Transverse colon (tissue), 4 donors: ENCODE measurements at regions not wholly inside any gene's neighbourhood (a gene's known extent, or its start where the extent isn't known, plus 50 kb on each side); places are given as distances from the start of the nearest gene placed in this dataset.
"Not testable (repeated sequence)": the region's sequence is repeated elsewhere in the genome, so short reads cannot be mapped to it uniquely, and the experiment has no call there.

Source experiments
- DNase-seq: peaks from one replicate; pipeline ENCODE4 v3.0.0-alpha.2; 2019
- H3K27ac ChIP-seq, 4 donors: fragments of 200-600 bp; sonication (generic); 2 replicates each; pipeline ENCODE4 v1.5.1; 2016 to 2018; ENCODE audit warnings: inconsistent platforms in 4 of 4
- H3K27me3 ChIP-seq: fragments of 200-600 bp; sonication (generic); 2 replicates; pipeline ENCODE4 v1.5.1; 2017; ENCODE audit warnings: inconsistent platforms
- H3K36me3 ChIP-seq, 4 donors: fragments of 200-600 bp; sonication (generic); 2 replicates each; pipeline ENCODE4 v1.5.1; 2017 to 2019; ENCODE audit warnings: inconsistent platforms in 4 of 4
- H3K4me1 ChIP-seq, 4 donors: fragments of 200-600 bp; sonication (generic); 2 replicates each; pipeline ENCODE4 v1.5.1; 2017 to 2020; ENCODE audit warnings: inconsistent platforms in 4 of 4
- H3K4me3 ChIP-seq, 4 donors: fragments of 200-600 bp; sonication (generic); 1 replicate in 1 of 4; 2 replicates in 3 of 4; pipeline versions ENCODE4 v1.5.1 to v1.6.1; 2017 to 2019; ENCODE audit warnings: inconsistent platforms in 4 of 4
- H3K9me3 ChIP-seq, 2 donors: fragments of 200-600 bp; sonication (generic); 2 replicates each; pipeline ENCODE4 v1.5.1; 2017 to 2019; ENCODE audit warnings: inconsistent platforms in 2 of 2
- EP300 ChIP-seq: sonication (generic); formaldehyde crosslinking; IDR thresholded peaks from one replicate; pipeline ENCODE4 v1.6.1; 2017; ENCODE audit warnings: antibody characterized with exemption, low read depth
- POLR2A ChIP-seq: fragments of 450-650 bp; IDR thresholded peaks from one replicate; pipeline ENCODE4 v1.6.1; 2016; ENCODE audit warnings: antibody characterized with exemption, mild to moderate bottlenecking, moderate library complexity
- POLR2AphosphoS5 ChIP-seq, 3 donors: sonication (generic); formaldehyde crosslinking; IDR thresholded peaks; one replicate each; pipeline ENCODE4 v1.6.1; 2016; ENCODE audit warnings: antibody characterized with exemption in 3 of 3
- WGBS, 2 donors: methylation state at CpG; one replicate each; pipeline ENCODE4 v1.1.5; 2018; ENCODE audit warnings: low coverage in 1 of 2; 5-methylcytosine and 5-hydroxymethylcytosine counted together
- in situ Hi-C, 4 donors: fragments of 200-750 bp; cut with MboI; loops; one replicate each; pipeline versions ENCODE4 v1.15.0 to v1.15.1; 2017; ENCODE audit warnings: low sequenced_read_pairs in 3 of 4, low pct_ligation_motif_present in 1 of 4, low pct_unique_long_range_greater_than_20kb in 1 of 4
- intact Hi-C: fragments of 100-400 bp; cut with DNase I; formaldehyde crosslinking; loops from one replicate; pipeline ENCODE4 v1.15.1; 2023; ENCODE audit warnings: low total_unique reads
- TF ChIP-seq, protein P1 (sequence below), 5 experiments: fragments of 200-600 bp in 3 of 5; fragments of 450-650 bp in 2 of 5; sonication (generic) in 3 of 5; IDR thresholded peaks; 1 replicate in 2 of 5; 2 replicates in 3 of 5; pipeline ENCODE4 v1.5.1; 2016 to 2017; ENCODE audit warnings: antibody characterized with exemption in 5 of 5, inconsistent platforms in 3 of 5, mild to moderate bottlenecking in 2 of 5, moderate library complexity in 1 of 5

DNA sequence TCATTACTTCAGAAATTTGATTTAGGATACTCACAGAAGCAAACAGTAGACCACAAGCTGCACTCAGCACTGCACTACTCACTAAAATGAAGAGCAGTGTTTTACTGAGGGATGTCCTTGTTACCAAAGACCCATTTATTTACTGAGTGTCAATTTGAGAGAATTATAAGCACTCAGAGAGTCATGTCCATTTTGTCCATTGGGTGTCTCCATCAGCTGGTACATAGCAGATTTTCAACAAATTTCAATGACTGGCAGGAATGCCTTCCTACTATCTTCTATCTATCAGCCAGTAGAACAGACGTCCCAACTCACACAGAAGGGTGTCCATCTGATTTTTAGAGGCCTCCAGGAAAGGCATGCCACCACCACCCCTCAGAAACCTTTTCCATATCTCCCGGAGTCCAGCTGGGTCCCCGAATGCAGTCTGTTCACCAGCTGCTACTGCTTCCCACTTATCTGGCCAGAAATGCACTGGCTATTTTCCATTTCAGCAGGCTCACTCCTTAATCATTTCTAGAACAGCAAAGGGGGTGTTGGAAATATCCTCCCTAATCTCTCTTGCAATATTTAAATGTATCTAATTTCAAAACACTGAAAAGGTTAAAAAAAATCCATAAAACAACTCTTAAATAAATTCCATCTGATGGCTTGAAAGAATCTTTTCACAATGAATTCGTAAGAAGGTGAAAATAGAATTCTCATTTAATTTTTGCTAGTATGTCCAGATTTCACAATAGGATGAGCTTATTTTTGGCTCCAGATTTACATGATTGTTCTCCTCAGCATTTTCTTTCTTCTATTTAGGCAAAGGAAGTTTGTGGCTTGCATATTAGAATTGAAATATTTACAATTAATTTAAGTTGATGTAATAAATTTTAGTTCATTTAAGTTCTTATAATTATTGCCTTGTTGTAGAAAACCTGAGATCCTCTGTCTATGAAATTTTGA lies 1164.0 kb upstream of the CELF2 start:
- peaks cover 9 to 13% of the 10 kb centered on the region in 2 donors for H3K9me3 ChIP-seq
- in situ Hi-C loops: no loop called here
- H3K27me3 ChIP-seq: no peaks in the 10 kb centered on the region
- no peak for DNase-seq
- intact Hi-C loops: no loop called here
- 55 to 65% methylated on average over 3 to 4 of the region's 4 CpGs for WGBS, 2 donors
- TF ChIP-seq POLR2A (no peak), POLR2AphosphoS5 (IDR thresholded peaks at IDR 0.05) (no peak), EP300 (no peak)
- TF ChIP-seq, protein P1, sequence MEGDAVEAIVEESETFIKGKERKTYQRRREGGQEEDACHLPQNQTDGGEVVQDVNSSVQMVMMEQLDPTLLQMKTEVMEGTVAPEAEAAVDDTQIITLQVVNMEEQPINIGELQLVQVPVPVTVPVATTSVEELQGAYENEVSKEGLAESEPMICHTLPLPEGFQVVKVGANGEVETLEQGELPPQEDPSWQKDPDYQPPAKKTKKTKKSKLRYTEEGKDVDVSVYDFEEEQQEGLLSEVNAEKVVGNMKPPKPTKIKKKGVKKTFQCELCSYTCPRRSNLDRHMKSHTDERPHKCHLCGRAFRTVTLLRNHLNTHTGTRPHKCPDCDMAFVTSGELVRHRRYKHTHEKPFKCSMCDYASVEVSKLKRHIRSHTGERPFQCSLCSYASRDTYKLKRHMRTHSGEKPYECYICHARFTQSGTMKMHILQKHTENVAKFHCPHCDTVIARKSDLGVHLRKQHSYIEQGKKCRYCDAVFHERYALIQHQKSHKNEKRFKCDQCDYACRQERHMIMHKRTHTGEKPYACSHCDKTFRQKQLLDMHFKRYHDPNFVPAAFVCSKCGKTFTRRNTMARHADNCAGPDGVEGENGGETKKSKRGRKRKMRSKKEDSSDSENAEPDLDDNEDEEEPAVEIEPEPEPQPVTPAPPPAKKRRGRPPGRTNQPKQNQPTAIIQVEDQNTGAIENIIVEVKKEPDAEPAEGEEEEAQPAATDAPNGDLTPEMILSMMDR (IDR thresholded peaks at IDR 0.05): no peak
- H3K36me3 ChIP-seq: no peaks in the 10 kb centered on the region
- no peaks in the 10 kb centered on the region for H3K4me1 ChIP-seq
- H3K4me3 ChIP-seq: no peak overlapping the region
- no peak overlapping the region for H3K27ac ChIP-seq

DNA sequence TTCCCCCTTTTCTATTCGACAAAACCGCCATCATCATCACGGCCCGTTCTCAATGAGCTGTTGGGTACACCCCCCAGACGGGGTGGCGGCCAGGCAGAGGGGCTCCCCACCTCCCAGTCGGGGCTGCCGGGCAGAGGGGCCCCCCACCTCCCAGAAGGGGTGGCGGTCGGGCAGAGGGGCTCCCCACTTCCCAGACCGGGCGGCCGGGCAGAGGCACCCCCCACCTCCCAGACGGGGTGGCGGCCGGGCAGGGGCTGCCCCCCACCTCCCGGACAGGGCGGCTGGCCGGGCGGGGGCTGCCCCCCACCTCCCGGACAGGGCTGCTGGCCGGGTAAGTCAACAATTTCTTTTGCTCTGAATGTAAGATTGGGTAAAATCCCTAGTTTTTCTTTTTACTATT lies 1162.2 kb upstream of the CELF2 start:
- H3K27me3 ChIP-seq, H3K27ac ChIP-seq, DNase-seq, H3K36me3 ChIP-seq, H3K4me1 ChIP-seq, intact Hi-C loops, in situ Hi-C loops, H3K4me3 ChIP-seq: not testable (repeated sequence)
- peaks cover 9 to 13% of the 10 kb centered on the region in 2 donors for H3K9me3 ChIP-seq
- WGBS, 2 donors: 86 to 95% methylated on average over 2 to 18 of the region's 22 CpGs

DNA sequence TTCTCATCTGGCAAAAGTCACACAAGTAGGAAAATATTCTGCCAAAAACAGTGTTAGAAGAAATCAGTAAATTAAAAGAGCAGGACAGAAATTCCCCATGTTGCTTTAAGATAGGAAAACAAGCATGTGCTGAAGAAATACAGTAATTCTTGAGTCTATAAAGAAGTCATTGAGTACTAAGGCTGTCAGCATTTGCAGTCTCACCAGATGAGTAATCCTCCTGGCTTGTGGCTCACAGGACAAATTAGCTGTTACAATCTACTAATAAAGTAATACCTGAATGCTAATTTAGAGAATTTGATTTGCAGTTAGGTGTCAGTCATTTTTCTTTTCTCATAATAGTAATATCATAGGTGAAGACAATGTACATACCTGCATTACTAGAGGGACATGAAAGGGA lies 1158.9 kb upstream of the CELF2 start:
- no peak for TF ChIP-seq POLR2A
- TF ChIP-seq, protein P1 (IDR thresholded peaks at IDR 0.05): no peak
- TF ChIP-seq EP300: no peak
- no peak for TF ChIP-seq POLR2AphosphoS5 (IDR thresholded peaks at IDR 0.05)
- in situ Hi-C loops (no loop called here), intact Hi-C loops (no loop called here)
- no peak for DNase-seq
- no peaks in the 10 kb centered on the region for H3K9me3 ChIP-seq
- no peak overlapping the region for H3K27ac ChIP-seq
- H3K4me1 ChIP-seq: no peaks in the 10 kb centered on the region
- no peaks in the 10 kb centered on the region for H3K27me3 ChIP-seq
- no peaks in the 10 kb centered on the region for H3K36me3 ChIP-seq
- no peak overlapping the region for H3K4me3 ChIP-seq

DNA sequence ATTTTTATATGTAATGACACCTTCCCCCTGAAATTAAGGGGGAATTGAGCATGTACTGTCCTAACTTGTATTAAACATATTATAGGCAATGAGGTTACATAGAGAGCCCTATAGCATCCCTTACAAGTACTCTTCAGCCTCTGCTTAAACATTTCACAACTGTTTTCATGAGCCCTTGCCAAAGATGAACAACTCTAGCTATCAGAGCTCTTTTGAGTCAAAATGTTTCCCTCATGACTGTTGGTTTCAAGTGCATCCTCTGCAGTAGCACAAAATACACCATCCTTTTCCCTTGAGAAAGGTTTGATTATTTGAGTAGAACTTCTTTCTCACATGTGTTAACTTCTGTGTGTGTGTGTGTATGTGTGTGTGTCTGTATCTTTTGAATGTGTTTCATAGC lies 1157.6 kb upstream of the CELF2 start:
- no peaks in the 10 kb centered on the region for H3K27me3 ChIP-seq
- intact Hi-C loops (no loop called here), in situ Hi-C loops (no loop called here)

More for the DNA sequence above, 1157.6 kb upstream of the CELF2 start:
- no peak for DNase-seq
- Histone ChIP-seq H3K27ac (no peak overlapping the region), H3K36me3 (no peaks in the 10 kb centered on the region), H3K9me3 (no peaks in the 10 kb centered on the region), H3K4me1 (no peaks in the 10 kb centered on the region), H3K4me3 (no peak overlapping the region)
- no peak for TF ChIP-seq POLR2AphosphoS5 (IDR thresholded peaks at IDR 0.05)
- no peak for TF ChIP-seq POLR2A
- TF ChIP-seq, protein P1 (IDR thresholded peaks at IDR 0.05): no peak
- TF ChIP-seq EP300: no peak
